Ishikawa (cell line): ENCODE measurements at regions not wholly inside any gene's neighbourhood (a gene's known extent, or its start where the extent isn't known, plus 50 kb on each side); places are given as distances from the start of the nearest gene placed in this dataset.

Source experiments
- CEBPB ChIP-seq: IDR thresholded peaks from 2 replicates; pipeline ENCODE4 v1.6.1; 2012
- CREB1 ChIP-seq: IDR thresholded peaks from 2 replicates; pipeline ENCODE4 v1.6.1; 2012; ENCODE audit warnings: low read depth
- EGR1 ChIP-seq: IDR thresholded peaks from 2 replicates; pipeline ENCODE4 v1.6.1; 2012
- EP300 ChIP-seq: IDR thresholded peaks from 2 replicates; pipeline ENCODE4 v1.6.1; 2012; ENCODE audit warnings: borderline replicate concordance
- FOXM1 ChIP-seq: IDR thresholded peaks from 2 replicates; pipeline ENCODE4 v1.6.1; 2012; ENCODE audit warnings: low read depth, borderline replicate concordance
- MAX ChIP-seq: IDR thresholded peaks from 2 replicates; pipeline ENCODE4 v1.6.1; 2012
- NFIC ChIP-seq: IDR thresholded peaks from 2 replicates; pipeline ENCODE4 v1.6.1; 2012
- RAD21 ChIP-seq: IDR thresholded peaks from 2 replicates; pipeline ENCODE4 v1.6.1; 2012; ENCODE audit warnings: low read depth
- REST ChIP-seq: IDR thresholded peaks from 2 replicates; pipeline ENCODE4 v1.6.1; 2012; ENCODE audit warnings: low read depth, mild to moderate bottlenecking
- TAF1 ChIP-seq: IDR thresholded peaks from 2 replicates; pipeline ENCODE4 v1.6.1; 2012; ENCODE audit warnings: low read depth, mild to moderate bottlenecking
- TCF12 ChIP-seq: IDR thresholded peaks from 2 replicates; pipeline ENCODE4 v1.6.1; 2012; ENCODE audit warnings: low read depth
- USF1 ChIP-seq: IDR thresholded peaks from 2 replicates; pipeline ENCODE4 v1.6.1; 2012
- YY1 ChIP-seq: IDR thresholded peaks from 2 replicates; pipeline ENCODE4 v1.6.1; 2012; ENCODE audit warnings: low read depth
- ZBTB7A ChIP-seq: IDR thresholded peaks from 2 replicates; pipeline ENCODE4 v1.6.1; 2012; ENCODE audit warnings: low read depth

GRCh38 chr4:19002170-19002569 is 980.6 kb upstream of the LCORL start:
- TF ChIP-seq EGR1 (no peak), YY1 (no peak), EP300 (no peak), USF1 (no peak), TAF1 (no peak), RAD21 (no peak), TCF12 (no peak), CREB1 (no peak), REST (no peak), ZBTB7A (no peak), CEBPB (no peak), FOXM1 (no peak), MAX (no peak), NFIC (no peak)
